ELF-1 (cell line): ENCODE measurements at regions not wholly inside any gene's neighbourhood (a gene's known extent, or its start where the extent isn't known, plus 50 kb on each side); places are given as distances from the start of the nearest gene placed in this dataset.
"Not testable (repeated sequence)": the region's sequence is repeated elsewhere in the genome, so short reads cannot be mapped to it uniquely, and the experiment has no call there.

Experiments
- DNase-seq: peaks from one replicate; pipeline ENCODE4 v3.0.0-alpha.2; 2016; ENCODE audit warnings: low read depth, low spot score

DNA sequence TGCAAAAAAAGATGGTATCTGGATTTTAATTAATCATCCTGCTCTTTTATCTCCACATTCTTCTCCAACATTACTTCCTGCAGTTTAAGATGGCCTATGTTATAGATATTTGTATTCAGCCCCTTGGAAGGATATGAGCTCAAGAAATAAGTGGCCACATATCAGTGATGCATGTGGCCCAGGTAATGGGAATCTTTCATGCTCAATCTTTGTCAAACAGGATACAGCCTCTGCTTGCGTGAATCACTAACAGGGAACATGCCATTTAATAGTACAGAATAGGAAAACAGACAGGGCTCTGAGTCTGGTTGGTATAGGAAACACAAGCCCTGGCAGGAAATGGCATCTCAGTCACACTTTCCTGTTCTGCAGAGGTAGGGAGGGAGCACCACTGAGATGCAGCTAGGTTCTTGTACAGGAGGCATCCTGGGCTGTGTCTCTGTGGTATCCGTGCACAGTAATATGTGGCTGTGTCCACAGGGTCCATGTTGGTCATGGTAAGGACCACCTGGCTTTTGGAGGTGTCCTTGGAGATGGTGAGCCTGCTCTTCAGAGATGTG lies 774.6 kb downstream of the TMEM121 start:
- not testable (repeated sequence) for DNase-seq

DNA sequence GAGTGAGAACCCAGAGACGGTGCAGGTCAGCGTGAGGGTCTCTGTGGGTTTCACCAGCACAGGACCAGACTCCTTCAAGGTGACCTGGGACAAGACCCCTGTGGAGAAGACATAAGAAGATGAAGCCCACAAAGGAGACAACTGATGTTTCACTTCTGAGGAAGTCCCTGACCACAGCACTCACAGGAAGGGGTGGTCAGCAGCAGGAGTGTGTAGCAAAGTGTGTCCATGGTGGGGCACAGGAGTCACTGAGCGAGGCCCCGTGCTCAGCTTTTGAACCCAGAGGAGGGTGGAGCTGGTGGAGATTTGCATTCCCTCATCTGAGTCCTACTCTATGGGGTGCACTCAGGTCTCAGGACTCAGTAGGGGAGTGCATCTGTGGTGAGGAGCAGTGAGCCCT lies 775.2 kb downstream of the TMEM121 start:
- not testable (repeated sequence) for DNase-seq

- no peak for DNase-seq
Observed at GRCh38 chr14:106302661-106303060, 776.3 kb downstream of the TMEM121 start.

GRCh38 chr14:106304271-106304670 lies 777.9 kb downstream of the TMEM121 start:
- no peak for DNase-seq

DNA sequence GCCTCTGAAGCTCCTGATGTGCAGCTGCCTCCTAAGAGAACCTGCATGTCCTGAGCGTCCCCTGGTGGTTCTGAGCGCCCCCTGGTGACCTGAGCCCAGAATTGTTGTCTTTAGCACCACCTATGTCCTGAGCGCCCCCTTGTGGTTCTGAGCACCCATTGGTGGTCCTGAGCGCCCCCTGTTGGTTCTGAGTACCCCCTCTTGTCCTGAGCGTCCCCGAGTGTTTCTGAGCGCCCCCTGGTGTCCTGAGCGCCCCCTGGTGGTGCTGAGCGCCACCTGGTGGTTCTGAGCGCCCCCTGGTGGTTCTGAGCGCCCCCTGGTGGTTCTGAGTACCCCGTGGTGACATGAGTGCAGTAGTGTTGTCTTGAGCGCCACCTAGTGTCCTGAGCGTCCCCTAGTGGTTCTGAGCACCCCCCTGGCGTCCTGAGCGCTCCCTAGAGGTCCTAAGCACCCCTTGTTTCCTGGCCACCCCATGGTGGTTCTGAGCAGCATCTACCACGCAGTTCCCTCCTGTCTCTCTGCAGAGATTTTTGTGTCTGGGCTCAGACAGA lies 782.5 kb downstream of the TMEM121 start:
- peak; percentile 70 for DNase-seq

GRCh38 chr14:106309423-106309822 lies 783.0 kb downstream of the TMEM121 start:
- DNase-seq, result no peak

GRCh38 chr14:106315436-106315835 lies 789.1 kb downstream of the TMEM121 start:
- no peak for DNase-seq

- no peak for DNase-seq
Observed at GRCh38 chr14:106317593-106317992, 791.2 kb downstream of the TMEM121 start.

- DNase-seq, result no peak
Observed at GRCh38 chr14:106318700-106319099, 792.3 kb downstream of the TMEM121 start.

- not testable (repeated sequence) for DNase-seq
Observed at GRCh38 chr14:106323970-106324369, 797.6 kb downstream of the TMEM121 start.

DNA sequence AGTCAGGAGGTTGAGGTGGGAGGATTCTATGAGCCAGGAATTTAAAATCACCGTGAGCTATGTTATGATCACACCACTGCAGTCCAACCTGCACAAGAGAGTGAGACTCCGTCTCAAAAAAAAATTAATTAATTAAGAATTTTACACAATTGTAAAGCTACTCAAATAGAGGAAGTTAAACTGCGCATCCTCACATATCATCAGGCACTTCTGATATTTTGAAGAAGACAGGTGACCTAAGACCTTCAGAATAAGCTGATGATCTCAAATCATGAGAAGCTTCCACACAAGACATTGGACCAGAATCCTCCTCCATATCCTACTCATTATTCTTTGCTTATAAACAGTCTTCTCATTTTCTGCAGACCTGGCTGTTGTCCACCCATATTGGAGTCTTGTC lies 800.9 kb downstream of the TMEM121 start:
- no peak for DNase-seq

GRCh38 chr14:106327702-106328353 lies 801.4 kb downstream of the TMEM121 start:
- DNase-seq, result not testable (repeated sequence)

DNA sequence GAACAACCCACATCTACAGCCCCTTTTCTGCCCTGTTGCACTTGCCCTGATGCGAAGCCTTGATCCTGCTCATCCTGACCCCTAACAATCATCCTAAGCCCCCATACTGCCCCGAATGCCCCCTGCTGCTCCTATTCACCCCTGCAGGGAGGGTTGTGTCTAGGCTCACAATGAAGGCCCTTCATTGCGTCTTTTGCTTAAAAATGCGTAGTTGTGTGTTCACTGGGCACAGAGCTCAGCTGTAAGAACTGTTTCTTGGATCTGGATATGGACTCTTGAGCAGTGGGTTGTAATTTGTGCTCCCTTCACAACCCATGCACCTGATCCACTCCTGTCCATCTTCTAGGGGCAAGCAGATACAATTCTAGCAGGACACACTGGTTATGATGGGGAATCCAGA lies 802.9 kb downstream of the TMEM121 start:
- DNase-seq, result not testable (repeated sequence)

DNA sequence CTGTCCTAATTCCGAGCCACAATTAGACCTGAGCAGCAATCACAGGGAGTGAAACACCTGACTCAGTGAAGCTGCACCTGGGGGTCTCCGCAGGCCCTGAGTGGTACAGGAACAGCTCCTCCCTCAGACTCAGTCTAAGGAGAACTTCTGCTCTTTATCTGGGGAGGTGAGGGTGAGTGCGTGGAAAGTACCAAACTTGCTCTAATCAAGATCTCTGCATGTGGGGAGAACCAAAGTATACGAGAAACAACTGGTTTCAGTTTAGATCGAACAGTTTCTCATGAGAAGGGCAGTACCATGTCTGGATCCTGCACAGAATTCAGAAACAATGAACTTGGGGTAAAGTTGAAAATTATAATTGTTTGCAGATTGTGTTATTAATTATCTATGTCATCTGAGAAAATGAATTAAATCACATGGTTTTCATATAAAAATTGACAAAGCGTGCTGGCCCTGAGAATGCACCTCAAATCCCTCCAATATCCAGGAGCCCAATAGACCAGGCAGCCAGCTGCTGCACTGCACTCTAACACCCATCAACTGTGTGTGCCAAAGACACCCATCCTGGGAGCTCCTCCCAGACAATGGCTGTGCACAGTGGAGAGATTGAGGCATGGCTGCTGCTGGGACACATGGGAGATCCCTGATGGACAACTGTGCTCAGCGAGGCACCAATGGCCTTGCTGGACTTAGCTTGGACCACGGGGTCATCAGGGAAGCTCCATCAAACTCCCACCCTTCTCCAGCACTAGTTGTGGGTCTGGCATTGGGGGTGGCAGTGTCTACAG lies 803.8 kb downstream of the TMEM121 start:
- DNase-seq, result not testable (repeated sequence)

DNA sequence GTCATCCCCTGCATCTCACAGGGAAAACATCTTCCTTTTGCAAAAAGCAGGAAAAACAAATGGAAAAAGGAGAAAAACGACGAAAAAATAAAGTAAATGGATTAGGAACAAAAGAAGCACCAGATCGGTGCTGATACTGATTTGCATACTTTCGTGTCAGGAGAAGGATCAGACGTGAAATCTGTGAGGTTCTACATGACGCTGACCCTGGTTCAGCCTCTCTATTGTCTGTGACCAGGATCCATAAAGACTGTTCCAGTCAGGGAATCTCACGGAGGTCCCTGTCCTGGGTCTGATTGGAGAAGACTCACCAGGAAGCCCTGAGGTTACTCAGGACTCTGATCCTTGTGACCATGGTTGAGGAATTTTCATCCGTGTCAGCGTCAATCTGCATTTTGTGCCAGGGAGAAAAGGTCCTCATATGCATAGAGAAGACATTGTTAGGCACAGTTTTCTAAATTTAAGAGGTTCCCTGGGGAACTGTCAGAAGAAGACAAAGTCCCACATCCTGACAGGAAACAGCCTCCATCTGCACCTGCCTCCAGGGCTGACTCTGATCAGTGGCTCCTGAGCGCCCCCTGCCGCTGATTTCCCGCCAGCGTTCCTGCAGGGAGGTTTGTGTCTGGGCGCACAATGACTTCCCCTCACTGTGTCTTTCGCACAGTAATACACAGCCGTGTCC lies 808.2 kb downstream of the TMEM121 start:
- not testable (repeated sequence) for DNase-seq

GRCh38 chr14:106335110-106335429 lies 808.7 kb downstream of the TMEM121 start:
- not testable (repeated sequence) for DNase-seq

- DNase-seq, result not testable (repeated sequence)
Observed at GRCh38 chr14:106338775-106339174, 812.4 kb downstream of the TMEM121 start.

DNA sequence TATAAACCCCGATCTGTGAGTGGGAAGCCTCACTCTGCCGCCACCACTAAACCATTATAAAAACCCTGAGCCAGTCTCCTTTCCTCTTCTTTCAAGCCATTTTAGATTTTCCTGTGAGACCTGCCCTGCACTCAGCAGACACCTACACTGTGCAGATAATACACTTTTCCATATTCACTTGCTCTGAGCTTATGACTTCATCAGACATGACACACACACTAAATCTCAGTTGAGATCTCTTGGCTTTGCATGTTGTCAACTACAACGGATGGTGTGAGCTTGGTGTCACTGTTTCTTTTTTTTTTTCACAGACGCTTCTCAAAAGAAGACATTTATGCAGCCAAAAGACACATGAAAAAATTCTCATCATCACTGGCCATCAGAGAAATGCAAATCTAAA lies 814.3 kb downstream of the TMEM121 start:
- DNase-seq, result not testable (repeated sequence)

DNA sequence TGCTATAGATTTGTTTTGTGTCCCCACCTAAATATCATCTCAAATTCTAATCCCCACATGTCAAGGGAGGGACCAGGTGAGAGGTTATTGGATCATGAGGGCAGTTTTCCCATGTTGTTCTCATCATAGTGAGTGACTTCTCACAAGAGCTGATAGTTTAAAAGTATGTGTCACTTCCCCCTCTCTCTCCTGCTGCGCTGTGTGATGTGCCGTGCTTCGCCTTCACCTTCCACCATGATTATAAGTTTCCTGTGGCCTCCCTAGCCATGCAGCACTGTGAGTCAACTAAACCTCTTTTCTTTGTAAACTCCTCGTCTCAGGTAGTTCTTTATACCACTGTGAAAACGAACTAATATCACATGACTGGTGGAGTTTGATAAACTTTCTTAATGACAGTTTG lies 814.8 kb downstream of the TMEM121 start:
- DNase-seq, result not testable (repeated sequence)

- no peak for DNase-seq
Observed at GRCh38 chr14:106343626-106344025, 817.2 kb downstream of the TMEM121 start.

DNA sequence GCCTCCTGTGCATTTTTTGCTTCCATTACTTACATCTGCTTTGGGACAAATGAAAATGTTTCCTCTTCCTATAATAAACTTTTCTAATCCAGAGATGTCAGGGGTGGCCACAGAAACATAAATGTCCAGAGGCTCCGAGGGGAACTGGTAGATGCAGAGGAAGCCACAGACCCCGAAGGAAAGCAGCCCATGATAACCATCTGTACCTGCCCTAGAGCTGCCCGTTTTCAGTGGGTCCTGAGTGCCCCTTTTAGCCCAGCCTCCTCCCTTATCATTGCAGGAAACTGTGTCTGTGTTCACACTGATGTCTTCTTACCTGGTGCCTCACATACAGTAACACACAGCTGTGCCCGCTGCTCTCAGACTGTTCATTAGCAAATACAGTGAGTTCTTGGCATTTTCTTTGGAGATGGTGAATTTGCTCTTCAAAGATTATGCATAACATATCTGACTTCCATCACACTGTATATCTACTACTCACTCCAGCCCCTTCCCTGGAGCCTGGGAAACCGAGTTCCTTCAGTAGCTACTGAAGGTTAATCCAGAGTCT lies 817.8 kb downstream of the TMEM121 start:
- DNase-seq, result not testable (repeated sequence)
